AG04450 (cell line): ENCODE measurements at regions not wholly inside any gene's neighbourhood (a gene's known extent, or its start where the extent isn't known, plus 50 kb on each side); places are given as distances from the start of the nearest gene placed in this dataset.

Source experiments
- CTCF ChIA-PET: fragments of 300-600, 350-600 bp; formaldehyde crosslinking; extraction: SDS; loops from one replicate; lab custom pipeline; 2022; ENCODE audit warnings: antibody characterized with exemption, inconsistent platforms; lab: Charles Lee
- POLR2A ChIA-PET: fragments of 350-600 bp; formaldehyde crosslinking; extraction: SDS; loops from one replicate; lab custom pipeline; 2021; ENCODE audit warnings: antibody characterized with exemption, inconsistent platforms; lab: Yijun Ruan, JAX
- DNase-seq: peaks from one replicate; pipeline ENCODE4 v3.0.0-alpha.2; 2011; ENCODE audit warnings: low read depth, low spot score
- H3K27ac ChIP-seq: one replicate; pipeline ENCODE4 v1.5.1; 2012; ENCODE audit warnings: low read depth, low read length, control low read depth
- H3K27me3 ChIP-seq: one replicate; pipeline ENCODE4 v1.6.0; 2012; ENCODE audit warnings: low read length; ENCODE audit not compliant: control insufficient read depth, insufficient read depth
- H3K4me3 ChIP-seq: 2 replicates; pipeline ENCODE4 v1.5.1; 2011; ENCODE audit warnings: mild to moderate bottlenecking, low read depth, low read length, control low read depth
- H3K9me3 ChIP-seq: 2 replicates; pipeline ENCODE4 v1.5.1; 2012; ENCODE audit warnings: low read length; ENCODE audit not compliant: control insufficient read depth, insufficient read depth
- CTCF ChIP-seq: IDR thresholded peaks from 2 replicates; pipeline ENCODE4 v1.5.1; 2011; ENCODE audit warnings: low read depth, low read length, control low read depth, inconsistent platforms

DNA sequence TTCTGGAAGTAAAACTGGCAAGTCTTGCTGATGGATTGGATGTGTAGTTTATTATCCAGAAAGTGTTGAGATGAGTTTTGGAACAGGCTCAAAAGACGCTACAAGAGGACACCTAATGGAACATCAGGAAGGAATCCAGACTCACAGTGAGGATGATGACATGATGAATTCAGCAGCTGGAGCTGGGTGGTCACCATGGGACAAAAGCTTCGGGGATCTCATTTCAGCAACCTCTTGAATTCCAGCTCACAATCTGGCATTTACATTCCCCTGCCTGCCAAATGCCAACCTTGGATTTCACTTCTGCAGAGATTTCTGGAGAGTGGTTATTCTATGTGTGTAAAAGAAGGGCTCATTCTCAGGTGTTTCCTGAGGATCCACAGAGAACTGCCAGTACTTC is 288.0 kb upstream of the TMTC4 start:
- peaks cover 2% of the 10 kb centered on the region for H3K27me3 ChIP-seq
- no peak for DNase-seq
- H3K27ac ChIP-seq, result no peak overlapping the region
- ChIA-PET CTCF (no interaction called here), POLR2A (no interaction called here)
- H3K4me3 ChIP-seq, result no peak overlapping the region
- TF ChIP-seq CTCF, result no peak
- H3K9me3 ChIP-seq, result no peaks in the 10 kb centered on the region

GRCh38 chr13:100961186-100961585 is 286.6 kb upstream of the TMTC4 start:
- DNase-seq, result no peak
- no peak for TF ChIP-seq CTCF
- ChIA-PET POLR2A (no interaction called here), CTCF (no interaction called here)
- H3K27ac ChIP-seq, result no peak overlapping the region
- no peak overlapping the region for H3K4me3 ChIP-seq
- no peaks in the 10 kb centered on the region for H3K9me3 ChIP-seq
- H3K27me3 ChIP-seq, result peaks cover 2% of the 10 kb centered on the region

GRCh38 chr13:100958831-100959230 is 284.2 kb upstream of the TMTC4 start:
- TF ChIP-seq CTCF, result no peak
- ChIA-PET POLR2A (no interaction called here), CTCF (no interaction called here)
- Histone ChIP-seq H3K4me3 (no peak overlapping the region), H3K27me3 (peaks cover 2% of the 10 kb centered on the region), H3K27ac (no peak overlapping the region), H3K9me3 (no peaks in the 10 kb centered on the region)
- no peak for DNase-seq

- Histone ChIP-seq H3K27ac (no peak overlapping the region), H3K9me3 (no peaks in the 10 kb centered on the region), H3K4me3 (no peak overlapping the region), H3K27me3 (peaks cover 2% of the 10 kb centered on the region)
- ChIA-PET CTCF (no interaction called here), POLR2A (no interaction called here)
- no peak for DNase-seq
- no peak for TF ChIP-seq CTCF
Measured at GRCh38 chr13:100957741-100958140, 283.1 kb upstream of the TMTC4 start.

DNA sequence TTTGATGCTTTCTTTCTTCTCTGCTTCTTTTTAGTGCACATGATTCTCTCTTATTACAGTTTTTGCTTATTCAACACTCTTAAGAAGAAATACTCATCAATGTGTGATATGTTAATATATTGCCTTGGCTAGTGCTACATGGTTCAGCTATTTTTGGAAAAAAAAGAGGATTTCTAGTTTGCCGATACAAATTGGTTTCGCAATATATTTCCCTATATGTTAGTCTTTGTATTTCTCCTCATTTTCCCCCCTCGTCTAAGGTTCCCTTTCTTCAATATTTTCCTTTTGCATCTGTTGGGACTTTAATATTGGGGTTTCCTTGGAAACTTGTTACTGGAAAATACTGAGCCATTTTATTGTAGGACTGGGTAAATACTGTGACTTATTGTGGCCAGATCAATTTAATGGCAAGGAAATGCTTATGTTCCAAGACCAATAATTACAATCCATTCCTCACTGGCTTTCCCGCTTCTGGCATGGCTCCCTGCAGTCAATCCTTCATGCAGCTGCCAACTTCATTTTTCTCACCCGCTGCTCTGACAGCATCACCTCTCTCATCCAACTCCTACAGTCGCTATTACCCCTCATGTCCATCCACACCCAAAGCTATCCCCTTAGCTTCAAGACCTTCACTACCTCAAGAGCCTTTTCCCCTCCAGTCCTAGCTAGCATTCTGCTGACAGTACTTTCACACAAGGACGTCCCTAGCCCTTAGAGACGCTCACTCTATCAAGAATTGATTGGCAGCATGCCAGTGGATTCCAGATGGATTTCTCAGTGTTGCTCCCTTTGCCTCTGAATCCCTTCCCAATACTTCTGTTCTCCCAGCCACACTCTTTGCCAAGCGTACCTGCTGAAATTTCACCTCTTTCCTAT is 280.1 kb upstream of the TMTC4 start:
- H3K9me3 ChIP-seq, result no peaks in the 10 kb centered on the region
- no peak for TF ChIP-seq CTCF
- peaks cover 2% of the 10 kb centered on the region for H3K27me3 ChIP-seq
- ChIA-PET POLR2A (no interaction called here), CTCF (no interaction called here)
- H3K27ac ChIP-seq, result no peak overlapping the region
- no peak overlapping the region for H3K4me3 ChIP-seq
- DNase-seq, result no peak
